SK-N-SH (cell line): ENCODE measurements at regions not wholly inside any gene's neighbourhood (a gene's known extent, or its start where the extent isn't known, plus 50 kb on each side); places are given as distances from the start of the nearest gene placed in this dataset.

Experiments
- CHD2 ChIP-seq: fragments of 150-350 bp; IDR thresholded peaks from 2 replicates; pipeline ENCODE4 v1.6.1; 2018; ENCODE audit warnings: low read length; ENCODE audit not compliant: partially characterized antibody
- CTCF ChIP-seq: fragments of 200-600 bp; sonication (generic); IDR thresholded peaks from 2 replicates; pipeline ENCODE4 v1.6.1; 2017; ENCODE audit warnings: antibody characterized with exemption, mild to moderate bottlenecking, moderate library complexity
- EP300 ChIP-seq, 2 experiments: IDR thresholded peaks; 2 replicates each; pipeline versions ENCODE4 v1.4.0 to v1.6.1; 2012; ENCODE audit warnings: borderline replicate concordance in 1 of 2, low read depth in 1 of 2, low read length in 1 of 2
- POLR2AphosphoS5 ChIP-seq: IDR thresholded peaks from 2 replicates; pipeline ENCODE4 v1.6.1; 2012; ENCODE audit warnings: low read depth, low read length
- RCOR1 ChIP-seq: fragments of 150-350 bp; IDR thresholded peaks from 2 replicates; pipeline ENCODE4 v1.6.1; 2017; ENCODE audit warnings: antibody characterized with exemption, low read length
- REST ChIP-seq: IDR thresholded peaks from 2 replicates; pipeline ENCODE4 v1.6.1; 2012; ENCODE audit warnings: mild to moderate bottlenecking, low read depth, low read length, moderate library complexity
- USF1 ChIP-seq: IDR thresholded peaks from 2 replicates; pipeline ENCODE4 v1.4.0; 2012; ENCODE audit warnings: low read depth, borderline replicate concordance
- YY1 ChIP-seq: IDR thresholded peaks from 2 replicates; pipeline ENCODE4 v1.4.0; 2012; ENCODE audit warnings: low read depth, mild to moderate bottlenecking

GRCh38 chr1:191585095-191585494 lies 573.2 kb upstream of the RGS18 start:
- TF ChIP-seq CHD2 = no peak
- no peak for TF ChIP-seq YY1
- no peak for TF ChIP-seq CTCF
- no peak for TF ChIP-seq EP300 (IDR thresholded peaks at IDR 0.05; ENCODE audit: borderline replicate concordance in 1 of 2, low read depth in 1 of 2, low read length in 1 of 2)
- no peak for TF ChIP-seq RCOR1
- no peak for TF ChIP-seq REST
- TF ChIP-seq POLR2AphosphoS5 = no peak
- no peak for TF ChIP-seq USF1
